K562 (cell line): ENCODE measurements at regions not wholly inside any gene's neighbourhood (a gene's known extent, or its start where the extent isn't known, plus 50 kb on each side); places are given as distances from the start of the nearest gene placed in this dataset.

Experiments
- ATAC-seq: fragments of 200-7000 bp; cut with Tn5 transposase; 3 replicates; pipeline ENCODE4 v1.9.1; 2020; ENCODE audit warnings: moderate library complexity
- BruUV-seq: library from RNA; stranded (reverse); fragments of 400-500 nt; replicated peaks from 2 replicates; lab custom pipeline; 2021; lab: Mats Ljungman, UMichigan
- CTCF ChIA-PET: fragments of 300-600 bp; formaldehyde crosslinking; extraction: SDS; loops from one replicate; lab custom pipeline; 2021; ENCODE audit warnings: low intra/inter-chr PET ratio; lab: Yijun Ruan, JAX
- POLR2A ChIA-PET: fragments of 300-600, 350-650 bp; sonication (Branson Sonifier 250); formaldehyde crosslinking; extraction: SDS; loops from one replicate; lab custom pipeline; 2021; ENCODE audit warnings: antibody characterized with exemption, inconsistent platforms; lab: Yijun Ruan, JAX
- DNase-seq, 4 experiments: peaks; one replicate each; pipeline versions ENCODE4 v3.0.0 to v3.0.0-alpha.2; 2011 to 2018; ENCODE audit warnings: low spot score in 3 of 4, mixed read lengths in 3 of 4; ENCODE audit errors: extremely low read depth in 1 of 4
- FAIRE-seq: peaks from 2 replicates; lab custom pipeline; 2011; peaks lifted over from hg19 to GRCh38; lab: Jason Lieb, UNC
- H2AFZ ChIP-seq: 2 replicates; pipeline ENCODE4 v1.6.0; 2011; ENCODE audit warnings: low read depth, low read length, control low read depth, inconsistent platforms
- H3K27ac ChIP-seq: fragments of 200-600 bp; 3 replicates; pipeline ENCODE4 v1.8.0; 2011; ENCODE audit warnings: low read depth, mild to moderate bottlenecking, control low read depth, inconsistent platforms, low read length, moderate library complexity, mixed read lengths; ENCODE audit errors: extremely low read depth
- H3K27me3 ChIP-seq, 2 experiments: fragments of 300-600 bp in 1 of 2; 2 replicates in 1 of 2; 3 replicates in 1 of 2; pipeline versions ENCODE4 v1.6.0 to v1.8.0; 2011; ENCODE audit warnings: inconsistent platforms in 2 of 2, low read length in 2 of 2, mild to moderate bottlenecking in 1 of 2, mixed read lengths in 1 of 2, moderate library complexity in 1 of 2; ENCODE audit not compliant: control insufficient read depth in 2 of 2, insufficient read depth in 2 of 2
- H3K36me3 ChIP-seq: fragments of 300-600 bp; 3 replicates; pipeline ENCODE4 v1.8.0; 2011; ENCODE audit warnings: mild to moderate bottlenecking, low read length, inconsistent platforms; ENCODE audit not compliant: control insufficient read depth, insufficient read depth
- H3K4me1 ChIP-seq, 2 experiments: fragments of 200-600 bp in 1 of 2; replicated peaks in 1 of 2; 2 replicates in 1 of 2; 3 replicates in 1 of 2; pipeline versions ENCODE4 v1.5.1 to v1.8.0; 2011; ENCODE audit warnings: inconsistent platforms in 2 of 2, low read length in 2 of 2, mild to moderate bottlenecking in 1 of 2, mixed read lengths in 1 of 2, moderate library complexity in 1 of 2; ENCODE audit not compliant: control insufficient read depth in 2 of 2, insufficient read depth in 2 of 2
- H3K4me2 ChIP-seq: 2 replicates; pipeline ENCODE4 v1.6.1; 2011; ENCODE audit warnings: low read length, control low read depth, inconsistent platforms, mixed read lengths; ENCODE audit not compliant: insufficient read depth
- H3K4me3 ChIP-seq: fragments of 200-600 bp; sonication (generic), shearing (Covaris generic); 2 replicates; pipeline ENCODE4 v1.5.1; 2016; ENCODE audit warnings: control low read depth, inconsistent platforms
- H3K79me2 ChIP-seq: fragments of 200-600 bp; 3 replicates; pipeline ENCODE4 v1.8.0; 2011; ENCODE audit warnings: low read length, inconsistent platforms; ENCODE audit not compliant: control insufficient read depth, insufficient read depth
- H3K9ac ChIP-seq, 2 experiments: 2 replicates each; pipeline versions ENCODE4 v1.6.0 to v1.6.1; 2011; ENCODE audit warnings: low read depth in 2 of 2, low read length in 2 of 2, control low read depth in 1 of 2, inconsistent platforms in 1 of 2, mild to moderate bottlenecking in 1 of 2, mixed read lengths in 1 of 2; ENCODE audit not compliant: insufficient read depth in 1 of 2
- H3K9me1 ChIP-seq: one replicate; pipeline ENCODE4 v1.6.0; 2011; ENCODE audit warnings: inconsistent platforms, mild to moderate bottlenecking, low read length, moderate library complexity; ENCODE audit not compliant: control insufficient read depth, insufficient read depth
- H3K9me3 ChIP-seq: replicated peaks from 2 replicates; pipeline ENCODE4 v1.5.1; 2011; ENCODE audit warnings: low read depth, low read length, inconsistent platforms; ENCODE audit not compliant: control insufficient read depth, insufficient read depth
- H4K20me1 ChIP-seq: replicated peaks from 2 replicates; pipeline ENCODE4 v1.6.1; 2011; ENCODE audit warnings: low read length, inconsistent platforms, mixed read lengths; ENCODE audit not compliant: control insufficient read depth, insufficient read depth
- BCLAF1 ChIP-seq, 2 experiments: fragments of 450-650 bp in 1 of 2; IDR thresholded peaks; 2 replicates each; pipeline ENCODE4 v1.6.1; 2011 to 2017; ENCODE audit warnings: low read depth in 2 of 2, antibody characterized with exemption in 1 of 2, borderline replicate concordance in 1 of 2, low read length in 1 of 2, mild to moderate bottlenecking in 1 of 2, mixed read lengths in 1 of 2; ENCODE audit not compliant: control insufficient read depth in 1 of 2
- CBX1 ChIP-seq: sonication (generic); IDR thresholded peaks from 2 replicates; pipeline ENCODE4 v1.6.1; 2016; ENCODE audit warnings: antibody characterized with exemption, low read depth, mild to moderate bottlenecking
- CREM ChIP-seq: IDR thresholded peaks from 2 replicates; pipeline ENCODE4 v1.6.1; 2014; ENCODE audit warnings: antibody characterized with exemption, low read depth
- GABPA ChIP-seq: fragments of 200-800 bp; sonication (Bioruptor generic); conservative IDR thresholded peaks from 2 replicates; pipeline ENCODE4 v1.6.1; 2016; ENCODE audit warnings: low read depth, missing genetic modification characterization, missing compliant biosample characterization
- HNRNPLL ChIP-seq: fragments of 200-400 bp; formaldehyde crosslinking; IDR thresholded peaks from 2 replicates; pipeline ENCODE4 v1.6.1; 2017; ENCODE audit warnings: low read length, low read depth, mild to moderate bottlenecking; ENCODE audit not compliant: poor library complexity, severe bottlenecking
- NR2C2 ChIP-seq, 2 experiments: fragments of 200-800 bp in 1 of 2; sonication (Bioruptor generic) in 1 of 2; sonication (generic) in 1 of 2; formaldehyde crosslinking in 1 of 2; IDR thresholded peaks; 2 replicates each; pipeline versions ENCODE4 v1.6.1 to v1.8.0; 2016 to 2022; ENCODE audit warnings: mild to moderate bottlenecking in 1 of 2, missing compliant biosample characterization in 1 of 2, missing genetic modification characterization in 1 of 2, missing genetic modification reagents in 1 of 2
- RAD21 ChIP-seq, 2 experiments: fragments of 250-450 bp in 1 of 2; fragments of 450-650 bp in 1 of 2; sonication (Bioruptor Pico) in 1 of 2; formaldehyde crosslinking in 1 of 2; IDR thresholded peaks in 1 of 2; conservative IDR thresholded peaks in 1 of 2; 2 replicates each; pipeline versions ENCODE4 v1.4.0 to v1.8.0; 2020 to 2022; ENCODE audit warnings: mild to moderate bottlenecking in 2 of 2, moderate library complexity in 1 of 2
- RFX5 ChIP-seq: IDR thresholded peaks from 2 replicates; pipeline ENCODE4 v1.6.1; 2011; ENCODE audit warnings: low read depth, mild to moderate bottlenecking, improper control_type of control experiment, low read length
- ZNF79 ChIP-seq: fragments of 250-450 bp; sonication (Bioruptor Pico); IDR thresholded peaks from 2 replicates; pipeline ENCODE4 v1.4.0; 2020; ENCODE audit warnings: low read depth, mild to moderate bottlenecking, moderate library complexity
- WGBS: fragments of 100-300 bp; shearing (Covaris generic); methylation state at CpG from one replicate; pipeline ENCODE4 v1.1.6; 2016; ENCODE audit warnings: low coverage, mixed read lengths; ENCODE audit not compliant: insufficient coverage; ENCODE audit errors: missing lambda C conversion rate; 5-methylcytosine and 5-hydroxymethylcytosine counted together
- in situ Hi-C: fragments of 300-500 bp; cut with MboI; formaldehyde crosslinking; loops from 4 replicates; pipeline ENCODE4 v1.15.0; 2018; ENCODE audit warnings: inconsistent platforms, mixed read lengths
- intact Hi-C: fragments of 100-400 bp; cut with micrococcal nuclease; formaldehyde crosslinking; loops from 2 replicates; pipeline ENCODE4 v1.14.2; 2022

GRCh38 chr5:57893926-57894325, 411.3 kb upstream of the ACTBL2 start:
- 40% methylated on average over 1 of the region's 1 CpG for WGBS
- in situ Hi-C loops, result no loop called here
- Histone ChIP-seq H3K27ac (no peak overlapping the region), H3K9me1 (no peaks in the 10 kb centered on the region), H3K9me3 (no peaks in the 10 kb centered on the region), H3K79me2 (no peaks in the 10 kb centered on the region), H3K36me3 (no peaks in the 10 kb centered on the region), H3K4me1 (no peaks in the 10 kb centered on the region), H3K9ac (no peak overlapping the region), H4K20me1 (no peaks in the 10 kb centered on the region), H2AFZ (no peak overlapping the region), H3K4me3 (no peak overlapping the region), H3K4me2 (no peak overlapping the region), H3K27me3 (no peaks in the 10 kb centered on the region)
- TF ChIP-seq CBX1 (no peak), CREM (no peak), RFX5 (no peak), NR2C2 (CRISPR knock-in tag; IDR thresholded peaks at IDR 0.05) (no peak), NR2C2 (tag; IDR thresholded peaks at IDR 0.05) (no peak), HNRNPLL (no peak), ZNF79 (CRISPR knock-in tag) (no peak), GABPA (tag) (no peak), RAD21 (CRISPR knock-in tag; conservative IDR thresholded peaks at IDR 0.05 in 1 of 2, IDR thresholded peaks at IDR 0.05 in 1 of 2) (no peak), BCLAF1 (IDR thresholded peaks at IDR 0.05; ENCODE audit: borderline replicate concordance in 1 of 2, control insufficient read depth in 1 of 2, low read depth in 2 of 2, low read length in 1 of 2) (no peak)
- DNase-seq, result no peak
- BruUV-seq, result no TSS peak
- no peak for ATAC-seq
- no peak for FAIRE-seq
- POLR2A ChIA-PET, result no interaction called here
- intact Hi-C loops, result loop anchor here (10.0 kb wide), 1 partner anchor 171 kb away; no protein-coding TSS in a partner anchor
- CTCF ChIA-PET, result no interaction called here
